SH-SY5Y (cell line): ENCODE measurements at regions not wholly inside any gene's neighbourhood (a gene's known extent, or its start where the extent isn't known, plus 50 kb on each side); places are given as distances from the start of the nearest gene placed in this dataset.

Experiments used
- GATA2 ChIP-seq: IDR thresholded peaks from 2 replicates; pipeline ENCODE4 v1.6.1; 2011; ENCODE audit warnings: mild to moderate bottlenecking, low read depth, low read length
- GATA3 ChIP-seq: IDR thresholded peaks from 2 replicates; pipeline ENCODE4 v1.6.1; 2011; ENCODE audit warnings: low read depth, mild to moderate bottlenecking, low read length, moderate library complexity

- TF ChIP-seq GATA2 (no peak), GATA3 (no peak)
These were observed 497.5 kb downstream of the NR2F2 start for GRCh38 chr15:96827981-96828380.
